T-helper 2 cell treated with Interferon-gamma antibody and Interleukin-4, amounts not matched to agents 5 μg/mL and 100 μg/mL, for 36 hours (primary cell): ENCODE measurements at regions not wholly inside any gene's neighbourhood (a gene's known extent, or its start where the extent isn't known, plus 50 kb on each side); places are given as distances from the start of the nearest gene placed in this dataset.

Experiments used
- DNase-seq: peaks from one replicate; pipeline ENCODE4 v3.0.0; 2021; ENCODE audit warnings: low spot score
- H3K27ac Mint-ChIP-seq: one replicate; pipeline ENCODE4 v1.8.0; 2021; ENCODE audit warnings: mild to moderate bottlenecking, mixed read lengths
- H3K27me3 Mint-ChIP-seq: one replicate; pipeline ENCODE4 v1.8.0; 2021; ENCODE audit warnings: low read depth, mixed read lengths
- H3K36me3 Mint-ChIP-seq: one replicate; pipeline ENCODE4 v1.8.0; 2021; ENCODE audit warnings: low read depth, mixed read lengths
- H3K4me1 Mint-ChIP-seq: one replicate; pipeline ENCODE4 v1.8.0; 2021; ENCODE audit warnings: low read depth, mixed read lengths
- H3K4me3 Mint-ChIP-seq: one replicate; pipeline ENCODE4 v1.8.0; 2022; ENCODE audit warnings: mild to moderate bottlenecking, moderate library complexity, mixed read lengths
- H3K9me3 Mint-ChIP-seq: one replicate; pipeline ENCODE4 v1.8.0; 2021; ENCODE audit warnings: mixed read lengths

DNA sequence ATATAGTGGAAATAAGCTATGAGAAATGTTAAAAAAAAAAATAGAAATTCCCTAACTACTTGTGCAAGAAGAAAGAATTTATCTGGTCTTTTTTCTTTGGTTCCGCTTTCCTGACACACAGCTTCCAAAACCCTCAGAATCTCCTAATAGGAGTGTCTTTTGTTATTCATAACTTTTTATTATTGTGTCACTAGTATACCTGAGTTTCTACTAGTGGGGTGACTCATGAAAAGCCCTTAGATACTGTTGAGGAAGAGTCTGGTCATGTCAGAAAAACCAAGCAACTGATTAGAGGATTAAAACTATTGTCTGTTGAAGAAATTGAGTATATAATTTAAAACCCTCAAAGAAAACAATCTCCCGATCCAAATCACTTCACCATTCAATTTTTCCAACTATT is 152.8 kb upstream of the IFNE start:
- H3K36me3 Mint-ChIP-seq, result no peaks in the 10 kb centered on the region
- H3K9me3 Mint-ChIP-seq, result no peaks in the 10 kb centered on the region
- H3K27me3 Mint-ChIP-seq, result no peaks in the 10 kb centered on the region
- DNase-seq, result no peak
- H3K4me3 Mint-ChIP-seq, result no peak overlapping the region
- no peak overlapping the region for H3K27ac Mint-ChIP-seq
- no peaks in the 10 kb centered on the region for H3K4me1 Mint-ChIP-seq

DNA sequence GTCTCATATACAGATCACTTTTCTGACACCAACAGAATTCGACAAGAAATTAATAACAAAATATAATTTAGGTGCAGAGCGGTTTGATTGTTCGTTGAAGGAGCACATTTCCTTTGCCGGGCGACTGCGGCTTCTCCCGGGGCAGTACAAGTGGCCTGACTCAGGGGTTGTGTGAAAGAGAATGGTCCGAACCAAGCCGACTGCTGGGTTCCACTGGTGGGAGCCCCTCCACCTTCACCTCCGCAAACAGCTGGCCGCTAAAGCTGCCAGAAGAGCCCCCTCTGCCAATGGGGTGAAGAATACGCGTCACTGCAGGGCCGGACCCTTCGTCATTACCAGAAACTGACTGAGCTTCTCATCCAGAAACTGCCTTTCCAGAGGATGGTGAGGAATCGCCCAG is 156.0 kb upstream of the IFNE start:
- H3K27me3 Mint-ChIP-seq, result peaks cover 2% of the 10 kb centered on the region
- H3K27ac Mint-ChIP-seq, result no peak overlapping the region
- DNase-seq, result no peak
- no peaks in the 10 kb centered on the region for H3K4me1 Mint-ChIP-seq
- no peak overlapping the region for H3K4me3 Mint-ChIP-seq
- no peaks in the 10 kb centered on the region for H3K9me3 Mint-ChIP-seq
- no peaks in the 10 kb centered on the region for H3K36me3 Mint-ChIP-seq

DNA sequence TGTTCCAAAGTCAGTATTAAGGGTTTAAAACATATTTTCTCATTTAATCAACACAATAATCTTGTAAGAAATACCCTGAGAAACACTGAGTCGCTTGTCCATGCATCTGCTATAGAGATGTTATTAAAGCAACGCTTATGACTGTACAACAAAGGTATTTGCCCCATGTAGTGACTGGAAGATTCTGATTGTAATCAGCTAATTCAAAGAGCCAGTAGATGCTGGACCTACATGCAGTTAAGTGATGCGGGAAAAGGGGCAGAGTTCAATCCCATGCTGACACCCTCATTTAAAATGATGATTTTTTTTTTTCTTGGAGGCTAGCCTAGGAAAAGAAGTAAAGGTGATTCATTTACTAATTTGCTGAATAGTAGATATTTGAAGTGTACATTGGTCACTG is 149.3 kb upstream of the MTAP start:
- DNase-seq, result no peak
- H3K27me3 Mint-ChIP-seq, result peaks cover 2% of the 10 kb centered on the region
- no peak overlapping the region for H3K4me3 Mint-ChIP-seq
- no peaks in the 10 kb centered on the region for H3K36me3 Mint-ChIP-seq
- H3K9me3 Mint-ChIP-seq, result peaks cover 19% of the 10 kb centered on the region
- no peak overlapping the region for H3K27ac Mint-ChIP-seq
- H3K4me1 Mint-ChIP-seq, result no peaks in the 10 kb centered on the region

DNA sequence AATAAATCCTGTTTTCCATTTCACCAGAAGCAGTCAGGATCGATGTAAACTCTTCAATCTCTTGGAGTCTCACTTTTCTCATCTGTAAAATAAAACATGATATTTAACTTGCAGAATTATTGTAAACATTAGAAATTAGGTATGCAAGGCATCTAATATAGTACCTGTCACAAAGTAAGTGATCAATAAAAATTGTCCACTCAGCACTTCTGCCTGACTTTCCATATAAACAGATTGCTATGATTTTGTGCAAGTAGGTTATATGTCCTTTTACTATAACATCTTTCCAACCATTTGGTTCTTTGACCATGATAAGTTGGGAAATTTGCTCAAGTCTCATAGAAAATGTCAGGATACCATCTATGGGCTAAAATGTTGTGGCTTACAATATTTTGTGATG is 148.8 kb upstream of the MTAP start:
- DNase-seq, result no peak
- no peaks in the 10 kb centered on the region for H3K4me1 Mint-ChIP-seq
- no peak overlapping the region for H3K27ac Mint-ChIP-seq
- H3K27me3 Mint-ChIP-seq, result peaks cover 4% of the 10 kb centered on the region
- peaks cover 16% of the 10 kb centered on the region for H3K9me3 Mint-ChIP-seq
- no peak overlapping the region for H3K4me3 Mint-ChIP-seq
- H3K36me3 Mint-ChIP-seq, result no peaks in the 10 kb centered on the region

GRCh38 chr9:21656776-21657674 is 145.4 kb upstream of the MTAP start:
- H3K9me3 Mint-ChIP-seq, result no peaks in the 10 kb centered on the region
- DNase-seq, result no peak
- H3K27me3 Mint-ChIP-seq, result peaks cover 4% of the 10 kb centered on the region
- H3K36me3 Mint-ChIP-seq, result no peaks in the 10 kb centered on the region
- H3K27ac Mint-ChIP-seq, result no peak overlapping the region
- H3K4me3 Mint-ChIP-seq, result no peak overlapping the region
- no peaks in the 10 kb centered on the region for H3K4me1 Mint-ChIP-seq

- Mint-ChIP-seq H3K27me3 (peaks cover 4% of the 10 kb centered on the region), H3K27ac (no peak overlapping the region), H3K9me3 (no peaks in the 10 kb centered on the region), H3K4me3 (no peak overlapping the region), H3K36me3 (no peaks in the 10 kb centered on the region), H3K4me1 (no peaks in the 10 kb centered on the region)
- DNase-seq, result no peak
Observed at GRCh38 chr9:21657966-21658667, 144.3 kb upstream of the MTAP start.

GRCh38 chr9:21660976-21661375 is 141.5 kb upstream of the MTAP start:
- H3K36me3 Mint-ChIP-seq, result no peaks in the 10 kb centered on the region
- H3K9me3 Mint-ChIP-seq, result no peaks in the 10 kb centered on the region
- no peak for DNase-seq
- H3K27ac Mint-ChIP-seq, result no peak overlapping the region
- no peaks in the 10 kb centered on the region for H3K4me1 Mint-ChIP-seq
- H3K27me3 Mint-ChIP-seq, result peaks cover 4% of the 10 kb centered on the region
- H3K4me3 Mint-ChIP-seq, result no peak overlapping the region

DNA sequence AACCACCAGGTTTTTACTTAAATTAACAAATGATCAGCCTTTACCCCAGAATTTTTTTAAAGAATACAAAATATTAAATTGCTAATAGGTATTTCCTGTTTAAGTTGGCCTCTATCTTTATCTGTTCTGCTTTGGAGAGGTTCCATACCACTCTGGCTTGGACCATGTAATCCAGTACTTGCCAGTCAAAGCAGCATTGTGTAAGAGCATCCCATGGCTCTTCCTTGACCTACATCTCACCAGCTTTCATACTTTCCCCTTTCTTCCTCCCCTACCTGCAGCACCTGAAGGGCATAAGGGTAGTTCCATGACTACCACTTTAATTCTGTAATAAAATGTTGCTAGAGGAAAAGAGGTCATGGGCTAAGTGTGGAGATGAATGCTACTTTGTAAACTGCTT is 140.8 kb upstream of the MTAP start:
- no peak overlapping the region for H3K27ac Mint-ChIP-seq
- H3K4me1 Mint-ChIP-seq, result no peaks in the 10 kb centered on the region
- no peaks in the 10 kb centered on the region for H3K36me3 Mint-ChIP-seq
- no peak for DNase-seq
- H3K27me3 Mint-ChIP-seq, result peaks cover 4% of the 10 kb centered on the region
- no peak overlapping the region for H3K4me3 Mint-ChIP-seq
- no peaks in the 10 kb centered on the region for H3K9me3 Mint-ChIP-seq

GRCh38 chr9:21668516-21668915 is 133.9 kb upstream of the MTAP start:
- Mint-ChIP-seq H3K27me3 (no peaks in the 10 kb centered on the region), H3K27ac (no peak overlapping the region)

DNA sequence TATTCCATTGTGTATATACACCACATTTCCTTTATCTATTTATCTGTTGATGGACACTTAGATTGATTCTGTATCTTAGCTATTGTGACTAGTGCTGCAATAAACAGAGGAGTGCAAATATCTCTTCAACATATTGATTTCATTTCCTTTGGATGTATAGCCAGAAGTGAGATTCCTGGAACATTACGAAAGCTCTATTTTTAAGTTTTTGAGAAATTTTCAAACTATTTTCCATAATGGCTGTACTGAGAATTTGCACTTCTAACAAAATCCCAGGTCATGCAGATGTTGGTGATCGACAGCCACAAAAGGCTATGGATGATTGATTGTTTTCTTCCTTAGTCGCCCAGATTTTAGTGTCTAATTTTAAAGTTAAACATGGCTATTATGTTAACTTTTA is 132.7 kb upstream of the MTAP start:
- Mint-ChIP-seq H3K4me1 (peaks cover 7% of the 10 kb centered on the region), H3K27me3 (peaks cover under 1% of the 10 kb centered on the region), H3K4me3 (no peak overlapping the region), H3K27ac (no peak overlapping the region), H3K36me3 (no peaks in the 10 kb centered on the region), H3K9me3 (no peaks in the 10 kb centered on the region)
- DNase-seq, result no peak

More at GRCh38 chr9:21668516-21668915, 133.9 kb upstream of the MTAP start:
- no peak for DNase-seq
- Mint-ChIP-seq H3K4me1 (peaks cover 7% of the 10 kb centered on the region), H3K4me3 (no peak overlapping the region), H3K9me3 (no peaks in the 10 kb centered on the region), H3K36me3 (no peaks in the 10 kb centered on the region)

GRCh38 chr9:21670374-21670773 is 132.1 kb upstream of the MTAP start:
- Mint-ChIP-seq H3K9me3 (no peaks in the 10 kb centered on the region), H3K36me3 (no peaks in the 10 kb centered on the region), H3K4me1 (peaks cover 7% of the 10 kb centered on the region), H3K4me3 (no peak overlapping the region), H3K27me3 (peaks cover 2% of the 10 kb centered on the region), H3K27ac (no peak overlapping the region)
- DNase-seq, result no peak

- H3K27me3 Mint-ChIP-seq, result peaks cover 2% of the 10 kb centered on the region
- no peak overlapping the region for H3K4me3 Mint-ChIP-seq
- H3K27ac Mint-ChIP-seq, result no peak overlapping the region
- H3K36me3 Mint-ChIP-seq, result no peaks in the 10 kb centered on the region
- peaks cover 7% of the 10 kb centered on the region for H3K4me1 Mint-ChIP-seq
- H3K9me3 Mint-ChIP-seq, result no peaks in the 10 kb centered on the region
- DNase-seq, result no peak
Observed at GRCh38 chr9:21672140-21672539, 130.3 kb upstream of the MTAP start.

- Mint-ChIP-seq H3K36me3 (no peaks in the 10 kb centered on the region), H3K4me3 (no peak overlapping the region), H3K9me3 (no peaks in the 10 kb centered on the region), H3K4me1 (peaks cover 7% of the 10 kb centered on the region), H3K27ac (no peak overlapping the region), H3K27me3 (peaks cover 2% of the 10 kb centered on the region)
- DNase-seq, result no peak
Observed at GRCh38 chr9:21672761-21673160, 129.7 kb upstream of the MTAP start.

DNA sequence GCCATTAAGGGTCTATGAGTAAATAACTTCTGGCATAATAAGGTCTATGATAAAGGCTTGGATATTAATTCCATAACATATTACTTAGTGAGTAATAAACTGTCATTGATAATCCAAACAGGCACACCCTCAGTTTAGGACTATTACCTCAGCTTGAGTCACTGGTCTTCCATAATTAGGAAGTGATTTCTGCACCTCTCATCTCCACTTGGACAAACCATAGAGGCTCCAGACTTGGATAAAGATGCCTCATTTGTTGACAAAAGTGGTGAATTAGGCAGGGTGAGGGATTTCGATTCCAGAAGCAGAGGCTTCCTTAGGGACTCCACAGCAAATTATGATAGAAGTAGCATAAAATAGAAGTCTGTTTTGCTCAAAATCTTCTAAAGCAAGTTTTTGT is 127.5 kb upstream of the MTAP start:
- peaks cover 3% of the 10 kb centered on the region for H3K27me3 Mint-ChIP-seq
- DNase-seq, result no peak

More for the DNA sequence above, 127.5 kb upstream of the MTAP start:
- peaks cover 7% of the 10 kb centered on the region for H3K4me1 Mint-ChIP-seq
- H3K36me3 Mint-ChIP-seq, result no peaks in the 10 kb centered on the region
- H3K4me3 Mint-ChIP-seq, result no peak overlapping the region
- no peak overlapping the region for H3K27ac Mint-ChIP-seq
- no peaks in the 10 kb centered on the region for H3K9me3 Mint-ChIP-seq
